ENCODE measurements at regions not wholly inside any gene's neighbourhood (a gene's known extent, or its start where the extent isn't known, plus 50 kb on each side); places are given as distances from the start of the nearest gene placed in this dataset.

DNA sequence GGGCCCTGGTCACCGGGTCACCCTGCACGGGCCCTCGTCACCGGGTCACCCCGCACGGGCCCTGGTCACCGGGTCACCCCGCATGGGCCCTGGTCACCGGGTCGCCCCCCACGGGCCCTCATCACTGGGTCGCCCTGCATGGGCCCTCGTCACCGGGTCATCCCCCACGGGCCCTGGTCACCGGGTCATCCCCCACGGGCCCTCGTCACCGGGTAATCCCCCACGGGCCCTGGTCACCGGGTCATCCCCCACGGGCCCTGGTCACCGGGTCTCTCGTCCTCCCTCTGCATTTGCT is 77.6 kb downstream of the RIPK4 start:
- H3K27me3 ChIP-seq (ENCODE audit: control insufficient read depth, insufficient read depth, low read length), result no peaks in the 10 kb centered on the region

DNA sequence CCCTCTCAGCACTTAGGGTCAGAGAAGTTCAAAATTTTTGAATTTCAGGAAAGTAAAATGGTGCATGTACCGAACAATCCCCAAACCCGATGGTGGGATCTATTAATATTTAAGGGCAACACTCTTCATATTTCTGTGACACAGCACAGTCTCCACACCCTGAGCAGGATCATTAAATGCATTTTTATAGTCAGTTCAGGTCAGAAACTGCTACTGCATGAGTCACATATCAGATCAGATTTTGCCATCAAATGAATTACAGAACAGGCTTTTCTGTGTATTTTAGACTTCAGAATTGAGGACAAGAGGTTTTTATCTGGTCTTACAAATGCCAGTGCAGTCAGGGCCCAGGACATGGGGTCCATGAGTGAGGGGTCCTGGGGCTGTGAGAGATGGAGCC is 79.2 kb downstream of the RIPK4 start:
- DNase-seq, result no peak

More for the DNA sequence above, 77.6 kb downstream of the RIPK4 start:
- Histone ChIP-seq H3K4me3 (ENCODE audit: insufficient read depth, low read depth, low read length) (no peak overlapping the region), H3K36me3 (replicated peaks; ENCODE audit: control insufficient read depth, insufficient read depth, low read length) (no peaks in the 10 kb centered on the region)
- DNase-seq, result no peak

DNA sequence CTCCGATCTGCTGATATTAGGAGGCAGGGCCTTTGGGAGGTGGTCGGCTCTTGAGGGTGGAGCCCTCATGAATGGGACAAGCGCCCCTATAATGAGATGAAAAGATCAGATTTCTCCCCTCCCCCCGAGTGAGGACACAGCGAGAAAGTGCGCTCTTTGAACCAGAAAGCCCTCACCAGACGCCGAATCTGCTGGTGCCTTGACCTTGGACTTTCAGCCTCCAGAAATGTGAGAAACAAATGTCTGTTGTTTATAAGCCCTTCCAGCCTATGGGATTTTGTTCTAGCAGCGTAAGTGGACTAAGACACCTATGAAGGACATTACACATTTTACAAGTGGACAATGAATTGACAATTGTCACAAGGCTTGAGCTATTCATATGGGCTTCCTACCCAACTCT is 80.2 kb downstream of the RIPK4 start:
- no peaks in the 10 kb centered on the region for H3K27me3 ChIP-seq (ENCODE audit: control insufficient read depth, insufficient read depth, low read length)
- no peak for DNase-seq
- no peaks in the 10 kb centered on the region for H3K36me3 ChIP-seq (replicated peaks; ENCODE audit: control insufficient read depth, insufficient read depth, low read length)
- H3K4me3 ChIP-seq (ENCODE audit: insufficient read depth, low read depth, low read length), result no peak overlapping the region

More for the DNA sequence above, 79.2 kb downstream of the RIPK4 start:
- Histone ChIP-seq H3K36me3 (replicated peaks; ENCODE audit: control insufficient read depth, insufficient read depth, low read length) (no peaks in the 10 kb centered on the region), H3K4me3 (ENCODE audit: insufficient read depth, low read depth, low read length) (no peak overlapping the region), H3K27me3 (ENCODE audit: control insufficient read depth, insufficient read depth, low read length) (no peaks in the 10 kb centered on the region)

DNA sequence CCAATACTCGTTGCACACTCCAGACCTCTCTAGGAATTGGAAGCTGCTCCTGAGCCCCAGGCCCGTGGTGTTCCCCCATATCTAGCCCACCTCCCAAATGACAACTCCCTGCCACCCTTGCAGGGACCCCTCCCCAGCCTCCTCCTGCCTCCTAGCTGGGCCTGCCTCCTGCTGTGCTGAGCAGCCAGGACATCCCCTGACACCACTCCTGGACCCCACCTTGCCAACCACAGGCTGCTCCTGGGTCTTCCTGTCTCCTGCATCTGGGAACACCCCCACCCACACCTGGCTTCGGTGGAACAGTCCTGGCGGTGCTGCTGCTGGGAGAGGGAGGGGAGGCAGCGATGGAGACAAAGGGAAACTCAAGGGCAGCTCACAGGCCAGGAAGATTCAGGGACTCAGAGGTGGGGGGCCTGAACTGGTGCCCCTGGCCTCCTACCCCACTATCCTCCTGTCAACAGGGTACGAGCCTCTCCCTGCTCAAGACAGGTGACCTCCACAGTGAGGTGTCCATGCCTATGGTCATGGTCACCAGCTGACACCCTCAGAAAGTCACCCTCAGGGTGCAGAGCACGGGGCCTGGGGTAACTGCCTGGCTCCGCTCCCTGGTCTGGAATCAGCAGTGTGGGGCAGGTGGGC is 81.2 kb downstream of the RIPK4 start:
- Histone ChIP-seq H3K27me3 (ENCODE audit: control insufficient read depth, insufficient read depth, low read length) (no peaks in the 10 kb centered on the region), H3K4me3 (ENCODE audit: insufficient read depth, low read depth, low read length) (no peak overlapping the region), H3K36me3 (replicated peaks; ENCODE audit: control insufficient read depth, insufficient read depth, low read length) (no peaks in the 10 kb centered on the region)
- DNase-seq, result peak; percentile 29

DNA sequence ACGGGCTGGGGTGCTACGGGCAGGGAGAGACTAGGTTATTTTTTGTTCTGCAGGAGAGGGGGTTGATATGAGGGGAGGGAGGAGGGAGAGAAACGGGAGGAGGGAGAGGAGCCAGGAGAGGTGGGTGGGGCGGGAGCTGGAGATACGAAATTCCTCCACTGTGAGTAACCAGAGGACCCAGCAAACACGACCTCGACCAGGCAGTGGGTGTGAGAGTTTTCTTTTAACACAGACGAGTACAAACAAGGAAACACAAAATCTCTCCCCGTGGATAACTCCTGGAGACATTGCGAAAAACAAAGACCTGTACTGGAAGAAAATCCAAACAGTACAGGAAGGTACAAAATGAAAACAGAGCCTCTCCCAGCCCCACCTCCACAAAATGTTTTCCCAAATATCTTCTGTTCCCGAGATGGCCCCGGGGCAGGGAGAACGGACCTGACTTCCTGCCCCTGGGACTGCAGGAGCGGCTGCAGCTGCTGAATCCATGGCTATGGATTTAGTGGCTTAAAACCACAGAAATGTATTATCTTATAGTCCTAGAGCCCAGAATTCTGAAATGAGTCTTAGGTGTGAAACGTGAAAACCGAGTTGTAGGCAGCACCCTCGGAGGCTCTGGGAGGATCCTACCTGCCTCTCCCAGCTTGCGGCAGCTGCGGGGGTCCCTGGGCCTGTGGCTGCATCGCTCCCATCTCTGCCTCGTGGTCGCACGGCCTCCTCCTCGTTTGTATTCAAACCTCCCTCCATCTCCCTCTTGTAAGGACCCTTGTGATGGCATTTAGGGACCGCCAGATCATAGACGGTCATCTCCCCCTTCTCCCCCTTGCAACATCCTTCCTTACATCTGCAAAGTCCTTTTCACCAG is 82.2 kb downstream of the RIPK4 start:
- H3K27me3 ChIP-seq (ENCODE audit: control insufficient read depth, insufficient read depth, low read length), result no peaks in the 10 kb centered on the region
- H3K4me3 ChIP-seq (ENCODE audit: insufficient read depth, low read depth, low read length), result no peak overlapping the region
- no peaks in the 10 kb centered on the region for H3K36me3 ChIP-seq (replicated peaks; ENCODE audit: control insufficient read depth, insufficient read depth, low read length)
- peak; percentile 41 for DNase-seq

DNA sequence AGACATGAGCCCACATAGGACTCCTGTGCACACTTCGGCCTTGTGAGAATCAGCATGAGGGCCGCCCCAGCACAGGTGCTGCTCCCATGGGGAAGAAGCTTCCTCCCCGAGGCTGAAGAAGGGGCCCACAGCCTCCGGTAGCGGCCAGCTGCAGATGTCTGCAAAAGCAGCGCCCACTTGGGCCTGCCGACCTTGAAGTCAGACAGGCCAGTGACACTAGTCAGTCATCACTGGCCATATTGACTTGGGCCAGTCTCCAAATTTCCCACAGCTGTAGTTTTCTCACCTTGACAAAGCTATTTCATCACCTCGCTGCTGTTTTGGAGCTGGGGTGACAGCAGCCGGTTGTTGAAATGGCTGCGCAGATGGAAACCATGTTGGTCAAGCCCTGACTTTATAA is 83.0 kb downstream of the RIPK4 start:
- H3K36me3 ChIP-seq (replicated peaks; ENCODE audit: control insufficient read depth, insufficient read depth, low read length), result no peaks in the 10 kb centered on the region
- no peak overlapping the region for H3K4me3 ChIP-seq (ENCODE audit: insufficient read depth, low read depth, low read length)
- H3K27me3 ChIP-seq (ENCODE audit: control insufficient read depth, insufficient read depth, low read length), result no peaks in the 10 kb centered on the region
- DNase-seq, result no peak

DNA sequence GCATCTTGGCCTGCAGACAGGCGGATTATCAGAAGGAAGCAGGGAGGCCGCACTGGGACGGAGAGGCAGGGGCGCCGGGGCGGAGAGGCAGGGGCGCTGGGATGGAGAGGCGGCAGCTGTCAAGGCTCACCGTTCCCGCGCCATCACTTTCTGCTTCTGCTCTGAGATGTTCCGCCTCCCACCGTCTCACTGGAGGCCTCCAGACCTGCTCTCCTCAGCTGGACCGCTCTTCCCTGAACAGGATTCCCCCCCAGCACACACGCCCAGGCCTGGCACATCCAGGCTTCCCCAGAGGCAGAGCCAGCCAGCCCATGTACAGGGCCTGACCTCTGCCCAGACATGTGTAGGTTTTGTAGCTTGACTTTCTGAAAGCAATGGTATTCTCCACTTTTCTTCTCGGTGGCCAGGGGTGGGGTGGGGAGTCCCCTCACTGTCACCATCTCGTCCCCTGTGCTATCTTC is 84.1 kb downstream of the RIPK4 start:
- no peak overlapping the region for H3K4me3 ChIP-seq (ENCODE audit: insufficient read depth, low read depth, low read length)
- DNase-seq, result no peak
- no peaks in the 10 kb centered on the region for H3K36me3 ChIP-seq (replicated peaks; ENCODE audit: control insufficient read depth, insufficient read depth, low read length)
- no peaks in the 10 kb centered on the region for H3K27me3 ChIP-seq (ENCODE audit: control insufficient read depth, insufficient read depth, low read length)

DNA sequence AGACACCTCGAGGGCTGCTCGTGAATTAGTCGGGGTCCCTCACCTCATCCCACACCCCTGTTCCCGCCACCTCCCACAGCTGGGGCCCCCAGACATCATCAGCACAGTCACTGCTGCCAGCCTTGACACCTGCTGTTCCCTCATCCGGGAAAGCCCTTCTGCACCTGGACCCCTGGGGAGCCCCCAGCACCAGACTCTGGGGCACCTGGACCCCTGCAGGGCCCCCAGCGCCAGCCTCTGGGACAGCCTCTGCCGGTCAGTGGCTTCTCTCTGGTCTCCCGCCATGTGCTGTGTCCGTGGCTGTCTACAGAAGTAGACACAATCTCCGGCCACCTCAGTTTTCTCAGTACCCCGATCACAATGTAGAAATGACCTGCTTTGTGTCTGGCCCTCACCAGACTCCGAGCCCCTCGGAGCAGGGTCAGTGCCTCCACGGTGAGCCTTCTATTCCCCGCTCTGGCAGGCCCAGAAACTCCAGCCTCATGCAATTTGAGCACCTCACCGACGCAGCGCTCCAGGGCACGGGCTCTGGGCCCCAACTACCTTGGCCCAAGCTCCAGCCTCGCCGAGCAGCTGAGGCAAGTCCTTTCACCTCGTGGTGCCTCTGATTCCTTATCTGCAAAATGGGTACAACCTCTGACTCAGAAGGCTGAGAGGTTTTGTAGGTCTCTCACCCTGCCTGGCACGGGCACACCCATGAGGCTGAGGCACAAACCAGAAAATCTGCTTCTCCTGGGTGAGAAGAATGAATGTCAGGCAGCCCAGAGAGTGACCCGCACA is 84.7 kb downstream of the RIPK4 start:
- Histone ChIP-seq H3K4me3 (ENCODE audit: insufficient read depth, low read depth, low read length) (no peak overlapping the region), H3K27me3 (ENCODE audit: control insufficient read depth, insufficient read depth, low read length) (no peaks in the 10 kb centered on the region), H3K36me3 (replicated peaks; ENCODE audit: control insufficient read depth, insufficient read depth, low read length) (no peaks in the 10 kb centered on the region)
- no peak for DNase-seq

DNA sequence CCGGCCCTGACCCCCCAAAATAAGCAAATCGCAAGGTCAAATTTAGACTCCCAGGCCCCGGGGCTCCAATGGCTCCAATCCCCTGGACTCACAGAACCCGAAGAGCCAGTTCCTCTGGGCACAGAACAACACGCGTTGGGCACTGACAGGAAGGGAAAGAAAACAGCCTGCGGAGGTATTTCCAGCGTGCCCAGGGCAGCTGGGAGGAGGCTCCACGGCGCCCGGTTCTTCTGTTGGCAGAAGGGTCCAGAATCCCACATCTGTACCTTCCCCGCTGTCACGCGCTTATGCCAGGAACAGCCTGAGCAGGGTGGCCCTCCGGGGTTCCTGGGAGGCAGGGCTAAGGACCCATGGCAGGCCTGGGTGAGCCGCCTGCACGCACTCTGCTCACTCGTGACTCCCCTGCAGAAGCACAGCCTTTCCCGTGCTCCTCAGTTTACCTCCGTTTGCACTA is 85.5 kb downstream of the RIPK4 start:
- no peak for DNase-seq
- no peaks in the 10 kb centered on the region for H3K36me3 ChIP-seq (replicated peaks; ENCODE audit: control insufficient read depth, insufficient read depth, low read length)
- no peaks in the 10 kb centered on the region for H3K27me3 ChIP-seq (ENCODE audit: control insufficient read depth, insufficient read depth, low read length)
- H3K4me3 ChIP-seq (ENCODE audit: insufficient read depth, low read depth, low read length), result no peak overlapping the region

DNA sequence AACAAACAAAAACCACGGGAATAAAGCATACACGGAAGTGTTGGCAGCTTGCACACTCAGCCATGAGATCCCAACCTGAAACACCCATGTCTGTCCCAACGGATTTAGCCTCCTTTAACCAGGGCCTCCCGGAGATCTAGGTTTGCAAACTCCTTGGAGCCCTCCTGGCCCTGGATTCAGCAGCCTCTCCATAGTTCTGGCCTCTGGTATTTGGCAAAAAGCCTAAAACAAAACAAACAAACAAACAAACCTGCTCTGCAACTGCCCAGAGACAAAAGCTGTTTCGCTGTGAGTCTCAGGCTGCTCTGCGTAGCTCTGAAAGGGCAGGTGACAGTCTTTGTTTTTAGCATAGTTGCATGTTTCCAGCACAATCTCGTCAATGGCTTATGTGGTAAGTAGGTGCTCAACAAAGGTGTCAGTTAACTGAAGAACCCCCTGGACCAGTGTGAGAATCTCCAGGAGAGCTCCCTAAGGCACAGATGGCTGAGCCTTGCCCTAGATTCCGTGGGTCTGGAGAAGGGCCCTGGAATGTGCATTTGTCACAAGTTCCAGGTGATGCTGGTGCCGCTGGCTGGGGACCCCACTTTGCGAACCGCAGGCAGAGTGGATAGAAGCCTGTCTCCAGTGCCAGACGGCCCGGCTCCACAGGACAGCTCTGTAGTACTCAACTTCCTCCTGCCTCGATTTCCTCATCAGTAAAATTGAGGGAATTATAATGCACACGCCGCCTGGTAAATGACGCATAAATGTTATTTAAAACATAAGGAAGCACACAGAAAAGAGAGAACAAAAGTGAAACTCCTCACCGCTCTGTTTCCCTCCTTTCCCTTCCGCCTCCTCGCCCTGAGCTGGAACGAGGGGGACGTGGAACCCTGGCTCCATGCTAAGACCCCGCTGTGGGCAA is 86.2 kb downstream of the RIPK4 start:
- H3K36me3 ChIP-seq (replicated peaks; ENCODE audit: control insufficient read depth, insufficient read depth, low read length), result no peaks in the 10 kb centered on the region
- DNase-seq, result no peak
- H3K27me3 ChIP-seq (ENCODE audit: control insufficient read depth, insufficient read depth, low read length), result no peaks in the 10 kb centered on the region
- H3K4me3 ChIP-seq (ENCODE audit: insufficient read depth, low read depth, low read length), result no peak overlapping the region

DNA sequence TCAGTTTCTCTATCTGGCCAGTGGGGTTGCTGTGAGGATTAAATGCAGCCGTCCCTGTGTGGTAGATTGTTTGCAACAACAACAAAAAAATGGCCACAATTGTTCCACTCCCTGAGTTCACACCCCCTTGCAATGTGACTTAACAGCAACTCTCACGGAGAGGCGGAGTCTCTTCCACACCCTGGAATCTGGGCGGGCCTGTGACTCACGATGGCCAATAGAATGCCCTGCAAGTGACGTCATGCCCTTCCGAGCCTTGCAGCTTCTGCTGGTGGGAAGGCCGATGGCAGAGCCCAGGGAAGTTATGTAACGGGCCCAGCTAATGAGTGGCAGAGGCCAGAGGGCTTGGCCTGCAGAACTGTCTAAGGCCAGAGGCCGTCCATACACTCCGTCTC is 87.9 kb downstream of the RIPK4 start:
- H3K27me3 ChIP-seq (ENCODE audit: control insufficient read depth, insufficient read depth, low read length), result no peaks in the 10 kb centered on the region
- DNase-seq, result peak; percentile 94
- H3K4me3 ChIP-seq (ENCODE audit: insufficient read depth, low read depth, low read length), result no peak overlapping the region
- no peaks in the 10 kb centered on the region for H3K36me3 ChIP-seq (replicated peaks; ENCODE audit: control insufficient read depth, insufficient read depth, low read length)

DNA sequence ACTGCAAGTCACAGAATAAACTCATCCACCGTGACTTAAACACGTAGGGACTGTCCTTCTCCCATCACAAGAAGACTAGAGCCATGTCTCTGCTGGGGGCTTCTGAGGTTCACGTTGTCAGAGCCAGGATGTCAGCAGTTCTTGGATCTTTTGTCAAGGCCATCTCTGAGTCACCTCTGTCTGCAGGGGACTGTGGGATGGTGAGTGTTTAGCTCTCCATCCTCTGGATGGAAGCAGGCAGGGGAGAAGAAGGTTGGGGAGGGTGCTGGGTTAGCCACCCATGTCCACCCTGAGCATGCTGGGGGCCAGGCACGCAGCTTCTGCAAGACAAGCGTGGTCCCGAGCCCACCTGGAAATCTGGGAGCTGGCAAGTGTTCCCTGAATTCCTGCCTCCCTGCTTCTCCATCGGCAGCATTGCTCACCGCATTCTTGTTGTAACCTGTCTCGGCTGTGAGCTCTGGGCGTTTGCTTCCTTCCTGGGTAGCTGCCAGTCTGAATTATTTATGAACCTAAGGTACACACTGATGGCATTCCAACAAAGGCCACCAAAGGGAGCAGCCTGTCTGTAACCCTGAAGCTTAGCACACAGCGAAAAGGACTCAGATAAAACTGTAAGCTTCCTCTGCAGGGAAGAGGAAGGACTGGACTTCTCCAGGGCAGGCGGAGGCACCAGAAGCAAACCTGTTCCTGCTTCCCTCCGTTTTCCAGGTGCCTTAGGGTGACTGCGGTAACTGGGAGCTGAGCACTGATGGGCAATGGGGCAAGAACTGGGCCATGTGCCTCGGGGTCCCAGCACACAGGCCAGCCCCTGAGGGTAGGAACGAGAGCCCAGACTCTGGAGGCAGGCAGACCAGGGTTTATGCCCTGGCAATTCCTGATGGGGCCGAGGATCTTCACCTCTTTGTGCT is 88.6 kb downstream of the RIPK4 start:
- no peak for DNase-seq
- H3K4me3 ChIP-seq (ENCODE audit: insufficient read depth, low read depth, low read length), result no peak overlapping the region
- H3K36me3 ChIP-seq (replicated peaks; ENCODE audit: control insufficient read depth, insufficient read depth, low read length), result no peaks in the 10 kb centered on the region

DNA sequence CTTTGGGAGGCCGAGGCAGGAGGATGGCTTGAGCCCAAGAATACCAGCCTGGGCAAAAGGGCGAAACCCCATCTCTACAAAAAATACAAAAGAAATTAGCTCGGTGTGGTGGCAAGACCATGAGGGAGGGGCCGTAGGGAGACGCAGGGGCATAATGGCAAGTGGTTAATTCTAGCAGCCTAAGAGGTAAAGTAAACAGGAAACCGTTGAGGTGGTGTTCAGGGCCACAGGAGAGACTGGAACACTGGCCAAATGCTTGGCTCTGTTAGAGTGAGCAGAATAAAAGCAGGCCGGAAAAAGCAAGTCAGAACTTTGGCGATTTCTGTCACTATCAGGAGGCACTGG is 89.2 kb downstream of the RIPK4 start:
- DNase-seq, result no peak
- Histone ChIP-seq H3K4me3 (ENCODE audit: insufficient read depth, low read depth, low read length) (no peak overlapping the region), H3K27me3 (ENCODE audit: control insufficient read depth, insufficient read depth, low read length) (no peaks in the 10 kb centered on the region), H3K36me3 (replicated peaks; ENCODE audit: control insufficient read depth, insufficient read depth, low read length) (no peaks in the 10 kb centered on the region)

More for the DNA sequence above, 88.6 kb downstream of the RIPK4 start:
- H3K27me3 ChIP-seq (ENCODE audit: control insufficient read depth, insufficient read depth, low read length), result no peaks in the 10 kb centered on the region
